ENCODE measurements at regions not wholly inside any gene's neighbourhood (a gene's known extent, or its start where the extent isn't known, plus 50 kb on each side); places are given as distances from the start of the nearest gene placed in this dataset.
"Not testable (repeated sequence)": the region's sequence is repeated elsewhere in the genome, so short reads cannot be mapped to it uniquely, and the experiment has no call there.

DNA sequence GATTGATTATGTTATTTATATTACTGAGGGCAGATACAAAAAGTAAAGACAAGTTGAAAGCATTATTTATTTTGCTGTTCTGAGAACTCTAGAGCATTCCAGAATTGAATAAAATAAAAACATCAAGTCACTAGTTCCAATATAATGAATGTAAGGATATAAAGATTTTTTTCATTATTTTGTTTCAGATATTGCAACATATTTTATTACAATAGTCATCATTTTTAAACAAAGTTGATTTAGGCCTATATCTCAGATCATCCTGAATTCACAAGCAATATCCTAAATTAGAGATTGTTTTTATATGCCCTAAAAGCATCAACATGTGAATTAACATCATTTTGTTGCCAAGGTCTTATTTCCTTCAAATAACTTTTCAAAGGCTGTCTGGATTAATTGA lies 535.6 kb upstream of the KCND2 start:
- FAIRE-seq = no peak

DNA sequence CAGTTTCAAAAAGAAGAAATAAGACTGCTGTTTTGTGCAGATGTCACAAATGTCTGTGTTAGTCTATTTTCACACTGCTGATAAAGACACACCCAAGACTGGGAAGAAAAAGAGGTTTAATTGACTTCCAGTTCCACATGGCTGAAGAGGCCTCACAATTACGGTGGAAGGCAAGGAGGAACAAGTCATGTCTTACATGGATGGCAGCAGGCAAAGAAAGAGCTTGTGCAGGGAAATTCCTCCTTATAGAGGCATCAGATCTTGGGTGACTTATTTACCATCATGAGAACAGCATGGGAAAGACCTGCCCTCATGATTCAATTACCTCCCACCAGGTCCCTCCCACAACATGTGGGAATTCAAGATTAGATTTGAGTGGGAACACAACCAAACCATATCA lies 527.7 kb upstream of the KCND2 start:
- not testable (repeated sequence) for FAIRE-seq

DNA sequence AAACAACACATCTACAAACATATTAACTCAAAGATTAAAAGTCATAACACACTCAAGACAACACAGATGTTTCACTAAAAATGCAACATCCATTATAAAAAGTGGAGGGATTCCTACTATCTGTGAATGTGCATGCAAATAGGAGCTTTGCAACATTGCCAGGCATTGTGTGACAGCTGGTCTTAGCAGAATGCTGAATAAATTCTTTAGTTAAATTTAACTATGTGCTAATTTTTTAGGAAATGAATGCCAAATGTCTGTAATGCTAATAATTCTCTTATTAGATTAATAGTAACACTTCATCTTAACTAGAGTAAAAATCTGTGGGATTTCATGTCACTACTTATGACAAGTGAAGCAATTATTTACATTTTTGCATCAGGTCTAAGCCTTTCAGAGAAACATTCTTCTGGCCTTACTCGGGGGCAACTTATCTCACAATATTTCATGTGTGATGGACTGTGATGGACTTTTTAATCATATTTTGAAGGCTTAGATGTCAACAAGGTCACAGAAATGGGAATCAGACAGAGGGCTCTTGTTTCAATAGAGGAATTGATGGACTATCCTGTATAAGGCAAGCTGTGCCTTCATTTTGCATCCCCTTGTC lies 524.6 kb upstream of the KCND2 start:
- FAIRE-seq = no peak

DNA sequence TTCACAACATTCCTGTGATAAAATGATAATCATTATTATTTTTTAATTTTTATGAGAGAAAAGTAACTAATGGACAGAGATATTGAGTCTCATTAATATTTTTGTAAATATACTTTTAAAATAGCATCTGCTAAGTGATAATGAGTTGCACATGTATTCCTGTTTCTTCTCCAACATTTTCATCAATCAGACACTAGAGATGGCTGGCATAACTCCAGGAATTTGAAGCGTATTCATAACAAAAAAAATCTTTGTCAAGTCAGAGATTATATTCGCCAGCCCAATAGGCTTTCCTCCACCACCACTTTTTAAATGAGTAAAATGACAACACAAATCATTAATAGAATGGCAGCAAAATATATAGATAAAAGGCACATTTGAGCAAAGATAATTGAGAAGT lies 524.0 kb upstream of the KCND2 start:
- FAIRE-seq = no peak

DNA sequence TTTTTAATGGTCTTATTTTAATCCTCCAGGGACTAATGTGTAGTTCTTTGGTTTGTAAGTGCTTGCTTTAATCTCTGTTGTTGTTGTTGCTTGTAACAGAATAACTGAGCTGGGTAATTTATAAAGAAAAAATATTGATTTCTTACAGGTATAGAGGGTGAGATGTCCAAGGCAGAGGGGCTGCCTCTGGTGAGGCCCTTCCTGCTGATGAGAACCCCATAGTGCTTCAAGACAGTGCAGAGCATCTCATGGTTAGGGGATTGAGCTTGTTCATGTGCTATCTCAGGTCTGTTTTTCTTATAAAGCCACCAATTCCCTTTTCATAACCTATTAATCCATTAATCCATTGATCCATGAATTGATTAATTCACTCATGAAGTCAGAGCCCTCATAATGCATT lies 516.3 kb upstream of the KCND2 start:
- no peak for FAIRE-seq

DNA sequence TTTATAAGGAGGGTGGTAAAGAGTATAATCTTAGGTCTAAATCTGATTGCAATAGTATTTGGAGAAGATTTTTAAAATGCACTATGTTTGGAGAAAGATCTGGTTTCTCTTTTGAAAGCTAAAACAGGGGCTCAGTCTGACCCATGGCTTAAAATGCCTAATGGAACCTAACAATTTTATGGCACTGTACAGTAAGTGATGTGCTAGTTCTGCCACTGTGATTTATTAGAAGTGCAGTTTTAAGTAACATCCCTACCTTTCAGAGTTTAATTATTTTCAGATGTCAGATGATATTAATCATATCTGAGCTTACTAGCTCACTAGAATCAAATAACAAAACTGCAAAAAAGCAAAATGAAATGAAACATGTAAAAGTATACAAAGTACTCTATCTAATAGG lies 514.7 kb upstream of the KCND2 start:
- no peak for FAIRE-seq

DNA sequence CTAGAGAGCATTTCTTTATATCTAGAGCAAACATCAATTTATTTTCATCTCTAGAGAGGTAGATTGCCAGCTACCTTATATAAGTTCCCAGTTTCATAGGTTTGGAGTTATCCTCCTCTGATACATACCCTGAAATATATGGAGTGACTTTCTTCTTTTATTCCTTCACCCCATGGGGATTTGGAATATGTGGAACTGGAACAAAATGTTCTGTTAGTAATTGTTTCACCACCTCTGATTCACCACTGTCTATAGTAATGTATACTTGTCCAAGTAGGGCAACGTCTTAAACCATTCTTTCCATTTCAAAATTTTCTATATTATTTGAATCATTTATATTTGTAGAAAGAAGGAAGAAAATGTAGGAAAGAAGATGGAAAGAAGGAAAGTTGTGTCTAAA lies 511.2 kb upstream of the KCND2 start:
- FAIRE-seq = no peak

DNA sequence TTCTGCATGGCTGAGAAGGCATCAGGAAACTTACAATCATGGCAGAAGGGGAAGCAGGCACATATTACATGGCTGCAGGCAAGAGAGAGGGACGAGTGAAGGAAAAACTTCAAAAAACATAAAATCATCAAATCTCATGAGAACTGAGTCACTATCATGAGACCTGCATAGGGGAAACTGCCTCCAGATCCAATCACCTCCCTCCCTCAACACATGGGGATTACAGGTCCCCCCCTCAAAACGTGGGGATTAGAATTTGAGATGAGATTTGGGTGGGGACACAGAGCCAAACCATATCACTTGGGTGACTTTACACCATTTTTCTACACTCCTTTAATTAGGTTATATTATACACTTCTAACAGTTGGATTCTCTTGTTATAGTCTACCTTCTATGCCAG lies 490.7 kb upstream of the KCND2 start:
- no peak for FAIRE-seq

DNA sequence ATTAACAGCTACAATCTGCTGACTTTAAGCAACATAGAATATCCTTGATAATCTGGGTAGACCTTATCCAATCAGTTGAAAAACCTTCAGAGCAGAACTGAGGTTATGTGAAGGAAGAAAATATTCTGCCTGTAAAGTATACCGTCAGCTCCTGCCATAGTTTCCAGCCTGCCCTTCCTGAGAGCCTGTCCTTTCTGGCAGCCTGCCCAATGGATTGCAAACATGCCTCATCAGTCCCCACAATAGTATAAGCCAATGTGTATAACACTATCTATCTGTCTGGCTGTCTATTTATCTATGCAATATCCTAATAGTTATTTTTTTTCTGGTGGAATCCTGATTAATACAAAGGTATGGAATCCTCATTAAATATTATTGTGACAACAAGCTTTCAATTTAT lies 489.2 kb upstream of the KCND2 start:
- FAIRE-seq = no peak

DNA sequence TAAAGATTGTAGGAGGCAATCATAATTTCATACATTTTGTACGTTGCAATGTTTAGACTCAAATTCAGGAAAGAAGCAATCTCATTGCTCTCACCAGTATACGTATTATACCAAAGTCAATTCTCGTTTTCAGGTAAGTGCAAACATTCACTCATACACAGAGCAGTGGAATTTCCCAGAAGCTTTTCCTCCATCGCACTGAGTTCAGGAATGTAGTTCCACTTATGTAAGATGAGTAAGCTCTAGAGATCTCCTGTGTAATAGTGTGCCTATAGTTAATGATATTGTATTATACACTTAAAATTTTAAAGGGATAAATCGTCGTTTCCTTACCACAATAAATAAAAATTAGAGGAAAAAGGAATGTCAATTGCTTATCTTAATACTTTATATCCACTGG lies 470.8 kb upstream of the KCND2 start:
- no peak for FAIRE-seq

DNA sequence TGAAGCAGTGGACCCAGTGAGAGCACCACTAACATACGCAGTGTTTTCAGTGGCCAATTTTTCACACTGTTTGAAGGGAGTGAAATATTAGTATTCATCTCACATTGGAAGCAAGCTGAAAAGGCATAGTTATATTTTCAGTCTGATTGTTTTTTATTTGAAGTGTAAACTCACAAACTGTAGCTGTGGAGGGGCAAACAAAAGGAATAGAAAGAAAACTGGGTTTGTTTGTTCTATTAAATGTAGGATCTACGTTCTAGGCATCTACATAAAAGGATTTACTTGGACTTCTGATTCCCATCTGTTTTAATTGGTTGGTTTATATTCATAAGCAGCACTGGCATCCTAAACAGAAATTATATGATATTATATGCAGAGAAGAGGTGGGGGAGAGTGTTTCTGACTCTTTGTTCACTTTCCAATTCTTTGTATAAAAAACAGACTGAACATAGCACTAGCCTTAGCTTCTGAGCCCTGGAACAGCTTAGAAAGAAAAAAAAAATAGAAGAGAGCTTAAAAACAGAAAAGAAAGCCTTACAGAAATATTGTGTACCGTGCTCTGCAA lies 447.8 kb upstream of the KCND2 start:
- FAIRE-seq = no peak

DNA sequence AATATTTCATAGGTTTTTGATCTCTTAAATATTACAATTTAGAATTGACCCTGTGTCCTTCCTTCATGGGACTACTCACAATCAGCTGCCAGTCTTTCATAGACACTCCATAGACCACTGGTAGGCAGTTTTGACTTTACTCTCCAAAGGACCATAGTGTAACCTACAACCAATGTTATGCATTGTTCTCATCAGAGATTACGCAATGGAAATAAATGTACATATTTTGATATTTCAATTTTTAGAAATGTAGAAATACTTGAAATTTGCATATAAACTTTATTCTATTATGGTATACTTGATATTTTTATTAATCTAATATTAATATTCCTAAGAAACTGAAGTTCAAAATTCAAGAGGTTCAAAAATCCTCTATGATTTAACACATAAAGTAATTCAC lies 446.4 kb upstream of the KCND2 start:
- no peak for FAIRE-seq

DNA sequence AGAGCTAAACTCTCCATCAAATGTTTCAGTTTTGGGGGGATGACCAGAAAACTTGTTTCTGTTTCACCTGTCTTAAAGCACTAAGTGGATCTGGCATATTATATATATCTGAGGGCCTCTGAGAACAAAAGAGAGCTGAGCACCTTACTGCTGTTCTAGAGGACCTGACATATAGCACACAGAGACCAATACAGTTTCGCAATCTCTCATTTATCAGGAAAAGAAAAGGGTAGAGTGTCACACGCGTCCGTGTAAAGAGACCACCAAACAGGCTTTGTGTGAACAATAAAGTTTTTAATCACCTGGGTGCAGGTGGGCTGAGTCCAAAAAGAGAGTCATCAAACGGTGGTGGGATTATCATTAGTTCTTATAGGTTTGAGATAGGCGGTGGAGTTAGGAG lies 434.5 kb upstream of the KCND2 start:
- no peak for FAIRE-seq

DNA sequence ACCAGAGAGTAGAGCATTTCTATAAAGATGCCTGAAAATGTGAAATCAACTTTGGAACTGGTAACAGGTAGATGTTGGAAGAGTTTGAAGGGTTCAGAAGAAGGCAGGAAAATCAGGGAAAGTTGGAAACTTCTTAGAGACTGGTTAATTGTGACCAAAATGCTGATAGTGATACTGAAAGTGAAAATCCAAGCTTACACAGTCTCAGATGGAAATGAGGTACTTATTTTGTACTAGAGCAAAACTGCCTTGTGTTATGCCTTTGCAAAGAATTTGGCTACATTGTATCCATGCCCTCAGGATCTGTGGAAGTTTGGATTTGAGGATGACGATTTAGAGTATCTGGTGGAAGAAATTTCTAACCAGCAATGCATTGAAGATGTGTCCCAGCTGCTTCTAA lies 430.6 kb upstream of the KCND2 start:
- no peak for FAIRE-seq

DNA sequence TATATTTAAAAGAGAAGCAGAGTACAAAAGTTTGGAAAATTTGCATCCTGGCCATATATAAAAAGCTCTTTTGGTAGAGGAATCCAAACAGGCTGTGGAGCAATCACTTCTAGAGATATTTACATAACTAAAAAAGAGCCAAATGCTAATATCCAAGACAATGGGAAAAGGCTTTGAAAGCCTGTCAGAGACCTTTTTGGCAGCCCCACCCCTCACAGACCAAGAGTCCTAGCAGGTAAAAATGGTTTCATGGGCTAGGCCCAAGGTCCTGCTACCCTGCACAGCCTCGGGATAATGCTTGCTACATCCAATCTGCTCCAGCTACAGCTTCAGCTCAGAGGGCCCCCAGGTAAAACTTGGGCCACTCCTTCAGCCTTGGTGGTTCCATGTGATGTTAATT lies 430.2 kb upstream of the KCND2 start:
- FAIRE-seq = no peak

DNA sequence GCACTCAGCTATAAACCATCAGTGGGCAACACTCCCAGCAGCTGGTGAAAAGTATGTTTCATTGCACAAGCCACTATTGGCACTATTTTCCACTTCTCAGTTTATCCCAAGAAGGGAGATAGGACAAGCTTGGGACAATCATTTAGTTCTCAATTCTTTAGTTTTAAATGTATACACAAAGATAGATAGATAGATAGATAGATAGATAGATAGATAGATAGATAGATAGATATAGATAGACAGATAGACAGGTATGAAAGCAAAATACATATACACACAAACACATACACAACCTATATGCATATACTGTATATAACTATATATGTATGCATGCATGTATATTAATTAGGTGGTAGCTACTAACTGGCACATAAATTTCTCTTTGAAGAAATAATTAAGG lies 411.6 kb upstream of the KCND2 start:
- FAIRE-seq = no peak

DNA sequence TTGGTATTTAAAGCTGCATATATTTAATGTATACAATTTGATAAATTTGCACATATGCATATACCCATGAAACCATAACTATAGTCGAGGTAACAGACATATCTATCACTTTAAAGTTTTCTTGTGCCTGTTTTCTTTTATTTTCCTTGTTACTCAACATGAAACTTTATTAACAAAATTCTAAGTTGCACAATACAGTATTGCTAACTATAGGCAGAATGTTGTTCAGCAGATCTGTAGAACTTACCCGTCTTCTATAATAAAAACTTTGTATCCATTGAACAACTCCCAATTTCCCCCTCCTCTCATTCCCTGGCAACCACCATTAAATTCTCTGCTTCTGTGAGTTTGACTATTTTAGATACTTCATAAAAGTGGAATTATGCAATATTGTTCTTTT lies 404.6 kb upstream of the KCND2 start:
- no peak for FAIRE-seq

DNA sequence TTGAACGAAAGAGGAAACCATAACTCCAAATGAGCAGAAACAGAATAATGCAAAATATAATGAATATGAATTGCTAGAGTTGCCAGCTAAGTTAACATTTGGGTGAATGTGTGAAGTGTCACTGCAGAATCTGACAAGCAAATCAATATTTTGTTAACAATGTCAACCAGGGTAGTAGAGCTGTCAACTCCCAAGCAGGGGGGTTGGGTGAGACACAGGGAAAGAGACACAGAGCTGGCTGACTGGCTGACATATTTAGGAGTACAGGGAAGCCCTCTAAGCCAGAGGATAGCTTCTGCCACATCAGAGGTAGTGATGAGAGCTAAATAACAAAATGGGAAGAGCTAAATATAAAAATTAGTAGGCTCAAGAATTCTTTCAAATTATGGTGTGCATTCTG lies 393.1 kb upstream of the KCND2 start:
- no peak for FAIRE-seq

DNA sequence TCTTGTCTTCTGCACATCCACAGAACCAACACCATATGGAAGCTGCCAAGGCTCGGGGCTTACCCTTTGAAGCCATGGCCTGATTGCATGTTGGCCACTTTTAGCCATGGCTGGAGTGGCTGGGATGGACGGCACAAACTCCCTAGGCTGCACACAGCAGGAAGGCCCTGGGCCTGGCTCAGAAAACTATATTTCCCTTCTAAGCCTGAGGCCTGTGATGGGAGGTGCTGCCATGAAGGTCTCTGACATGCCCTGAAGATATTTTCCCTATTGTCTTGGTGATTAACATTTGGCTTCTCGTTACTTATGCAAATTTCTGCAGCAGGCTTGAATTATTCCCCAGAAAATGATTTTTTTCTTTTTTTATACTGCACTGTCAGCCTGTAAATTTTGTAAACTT lies 387.0 kb upstream of the KCND2 start:
- FAIRE-seq = no peak

DNA sequence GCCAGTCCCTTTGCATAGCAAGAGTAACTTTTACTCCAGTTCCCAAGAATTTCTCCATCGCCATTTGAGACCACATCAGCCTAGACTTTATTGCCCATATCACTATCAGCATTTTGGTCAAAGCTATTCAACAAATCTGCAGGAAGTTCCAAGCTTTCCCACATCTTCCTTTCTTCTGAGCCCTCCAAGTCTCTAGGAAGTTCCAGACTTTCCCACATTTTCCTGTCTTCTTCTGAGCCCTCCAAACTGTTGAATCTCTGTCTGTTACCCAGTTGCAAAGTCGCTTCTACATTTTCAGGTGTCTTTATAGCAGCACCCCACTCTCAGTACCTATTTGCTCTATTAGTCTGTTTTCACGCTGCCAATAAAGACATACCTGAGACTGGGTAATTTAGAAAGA lies 386.4 kb upstream of the KCND2 start:
- FAIRE-seq = not testable (repeated sequence)

DNA sequence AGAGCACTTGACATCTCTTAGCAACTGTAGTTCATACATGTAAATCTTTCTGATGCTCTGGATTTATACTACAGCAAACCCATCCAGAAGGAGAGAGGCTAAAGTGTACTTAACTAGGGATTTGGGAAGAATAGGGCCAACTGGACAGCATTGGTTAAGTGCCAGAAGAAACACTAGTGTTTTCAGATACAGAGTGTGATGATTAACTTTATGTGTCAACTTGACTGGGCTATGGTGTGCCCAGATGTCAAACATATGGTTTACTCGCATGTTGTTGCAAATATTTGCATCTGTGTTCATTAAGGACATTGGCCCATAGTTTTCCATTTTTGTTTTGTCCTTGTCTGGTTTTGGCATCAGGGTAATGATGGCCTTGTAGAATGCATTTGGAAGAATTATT lies 384.7 kb upstream of the KCND2 start:
- no peak for FAIRE-seq

DNA sequence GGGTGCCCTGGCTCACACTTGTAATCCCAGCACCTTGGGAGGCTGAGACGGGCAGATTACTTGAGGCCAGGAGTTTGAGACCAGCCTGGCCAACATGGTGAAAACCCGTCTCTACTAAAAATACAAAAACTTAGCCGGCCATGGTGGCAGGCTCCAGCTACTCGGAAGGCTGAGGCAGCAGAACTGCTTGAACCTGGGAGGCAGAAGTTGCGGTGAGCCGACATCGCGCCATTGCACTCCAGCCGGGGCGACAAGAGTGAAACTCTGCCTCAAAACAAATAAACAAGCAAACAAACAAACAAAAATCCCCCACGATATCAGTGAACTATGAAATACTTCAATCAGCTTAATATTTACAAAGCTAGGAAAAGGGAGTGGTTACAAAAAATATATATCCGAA lies 382.3 kb upstream of the KCND2 start:
- FAIRE-seq = no peak

DNA sequence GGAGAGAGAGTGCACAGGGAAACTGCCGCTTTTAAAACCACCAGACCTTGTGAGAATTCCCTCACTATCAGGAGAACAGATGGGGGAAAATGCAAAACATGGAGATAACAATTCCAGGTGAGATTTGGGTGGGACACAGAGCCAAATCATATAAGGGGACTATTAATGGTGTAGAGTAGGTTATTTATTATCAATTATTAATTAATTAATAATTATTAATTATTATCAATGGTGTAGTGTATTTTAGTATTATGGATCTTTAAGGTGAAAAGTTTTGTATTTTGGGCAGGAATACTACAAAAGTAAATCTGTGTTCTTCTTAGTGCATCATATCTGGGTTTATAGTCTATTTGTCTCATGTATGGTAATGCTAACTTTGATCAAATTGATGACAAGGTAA lies 377.7 kb upstream of the KCND2 start:
- no peak for FAIRE-seq

DNA sequence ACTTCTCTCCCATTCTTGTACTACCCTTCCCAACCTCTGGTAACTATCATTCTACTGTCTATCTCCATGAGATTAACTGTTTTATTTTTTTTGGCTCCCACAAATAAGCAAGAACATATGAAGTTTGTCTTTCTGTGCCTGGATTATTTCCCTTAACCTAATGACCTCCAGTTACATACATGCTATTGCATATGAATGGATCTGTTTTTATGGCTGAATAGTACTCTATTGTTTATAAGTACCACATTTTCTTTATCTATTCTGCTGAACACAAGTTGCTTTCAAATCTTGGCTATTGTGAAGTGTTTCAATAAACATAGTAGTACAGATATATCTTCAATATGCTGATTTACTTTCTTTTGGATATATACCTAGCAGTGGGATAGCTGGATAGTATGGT lies 376.6 kb upstream of the KCND2 start:
- FAIRE-seq = no peak

DNA sequence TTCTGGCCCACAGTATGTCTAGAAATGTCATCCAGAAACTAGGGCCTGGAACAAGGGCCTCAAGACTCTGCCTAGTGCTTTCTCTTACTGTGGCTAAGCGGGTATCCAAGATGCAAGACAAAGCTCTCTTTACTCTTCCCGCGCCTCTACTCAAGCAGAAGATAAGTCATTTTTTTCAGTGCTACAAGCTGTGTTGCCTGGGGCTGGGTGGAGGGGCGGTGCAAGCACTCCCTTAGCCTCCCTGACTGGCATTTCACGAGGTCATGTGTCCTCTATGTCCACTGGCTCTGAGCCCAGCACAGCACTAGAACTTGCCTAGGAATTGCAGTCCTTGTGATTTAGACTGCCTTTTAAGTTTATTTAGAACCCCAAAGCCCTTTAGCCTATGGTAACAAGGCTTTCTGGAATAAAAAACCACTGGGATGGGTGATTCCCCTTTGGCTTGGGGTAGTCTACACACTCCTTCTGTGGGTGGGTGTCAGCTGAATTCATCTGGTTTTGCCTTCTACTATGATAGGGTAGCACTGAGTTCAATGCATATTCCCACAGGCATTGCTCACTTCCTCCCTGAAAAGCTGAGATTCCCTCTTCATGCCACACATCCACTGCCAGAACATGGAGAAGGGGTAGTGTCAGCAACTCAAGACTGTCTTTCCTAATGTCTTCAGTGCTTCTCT lies 371.8 kb upstream of the KCND2 start:
- FAIRE-seq = no peak

Measured in colon (tissue), 2 donors.